GM23338 (cell line): ENCODE measurements at regions not wholly inside any gene's neighbourhood (a gene's known extent, or its start where the extent isn't known, plus 50 kb on each side); places are given as distances from the start of the nearest gene placed in this dataset.
A peak's percentile ranks its signal among the peaks of the same experiment; 100 is the strongest.

Source experiments
- ATAC-seq: fragments of 200-7000 bp; cut with Tn5 transposase; 3 replicates; pipeline ENCODE4 v1.9.1; 2020
- DNase-seq: peaks from one replicate; pipeline ENCODE4 v3.0.0-alpha.2; 2015; ENCODE audit warnings: low spot score
- H2AFZ ChIP-seq: fragments of 200-600 bp; sonication (generic); 2 replicates; pipeline ENCODE4 v1.8.0; 2016; ENCODE audit warnings: antibody characterized with exemption, mild to moderate bottlenecking, moderate library complexity
- H3F3A ChIP-seq: fragments of 200-600 bp; sonication (generic); replicated peaks from 2 replicates; pipeline ENCODE4 v1.8.0; 2017; ENCODE audit warnings: antibody characterized with exemption, mixed run types, low read depth
- H3K27ac ChIP-seq: fragments of 200-600 bp; sonication (generic); 2 replicates; pipeline ENCODE4 v1.6.1; 2016; ENCODE audit warnings: low read depth
- H3K27me3 ChIP-seq: fragments of 200-600 bp; sonication (generic); 2 replicates; pipeline ENCODE4 v1.8.0; 2016; ENCODE audit warnings: mild to moderate bottlenecking, mixed run types, moderate library complexity; ENCODE audit not compliant: insufficient read depth
- H3K36me3 ChIP-seq: fragments of 200-600 bp; sonication (generic); 2 replicates; pipeline ENCODE4 v1.8.0; 2016; ENCODE audit warnings: mild to moderate bottlenecking; ENCODE audit not compliant: insufficient read depth
- H3K4me1 ChIP-seq: fragments of 200-600 bp; sonication (generic); 2 replicates; pipeline ENCODE4 v1.8.0; 2016; ENCODE audit warnings: mild to moderate bottlenecking, moderate library complexity; ENCODE audit not compliant: insufficient read depth
- H3K4me2 ChIP-seq: fragments of 200-600 bp; sonication (generic); 2 replicates; pipeline ENCODE4 v1.7.1; 2017; ENCODE audit warnings: mixed run types
- H3K4me3 ChIP-seq: fragments of 200-600 bp; sonication (generic); 2 replicates; pipeline ENCODE4 v1.6.1; 2016; ENCODE audit warnings: mixed run types
- H3K79me2 ChIP-seq: fragments of 200-600 bp; sonication (generic); replicated peaks from 2 replicates; pipeline ENCODE4 v1.8.0; 2017; ENCODE audit warnings: mild to moderate bottlenecking; ENCODE audit not compliant: insufficient read depth
- H3K9me2 ChIP-seq: fragments of 200-600 bp; sonication (generic); 2 replicates; pipeline ENCODE4 v1.8.0; 2017; ENCODE audit not compliant: insufficient read depth
- H4K20me1 ChIP-seq: fragments of 200-600 bp; sonication (generic); replicated peaks from 2 replicates; pipeline ENCODE4 v1.8.0; 2017; ENCODE audit warnings: mild to moderate bottlenecking; ENCODE audit not compliant: insufficient read depth
- H3K27ac Mint-ChIP-seq: 2 replicates; pipeline ENCODE4 v1.8.0; 2020; ENCODE audit warnings: inconsistent platforms, mild to moderate bottlenecking, moderate library complexity, mixed read lengths
- H3K27me3 Mint-ChIP-seq: 3 replicates; pipeline ENCODE4 v1.8.0; 2022; ENCODE audit warnings: low read depth, mild to moderate bottlenecking, moderate library complexity, mixed read lengths, inconsistent platforms; ENCODE audit not compliant: insufficient read depth, poor library complexity
- H3K36me3 Mint-ChIP-seq: 3 replicates; pipeline ENCODE4 v1.8.0; 2021; ENCODE audit warnings: low read depth, mild to moderate bottlenecking, inconsistent platforms, moderate library complexity, mixed read lengths
- H3K4me1 Mint-ChIP-seq: 3 replicates; pipeline ENCODE4 v1.8.0; 2020; ENCODE audit warnings: mild to moderate bottlenecking, inconsistent platforms, mixed read lengths
- H3K4me3 Mint-ChIP-seq: 3 replicates; pipeline ENCODE4 v1.8.0; 2021; ENCODE audit warnings: moderate library complexity, mild to moderate bottlenecking, inconsistent platforms, mixed read lengths
- H3K9me3 Mint-ChIP-seq: 3 replicates; pipeline ENCODE4 v1.8.0; 2020; ENCODE audit warnings: moderate library complexity, mild to moderate bottlenecking, inconsistent platforms, mixed read lengths
- CREB1 ChIP-seq: fragments of 250-450 bp; sonication (Bioruptor Pico); IDR thresholded peaks from 2 replicates; pipeline ENCODE4 v1.5.0; 2020; ENCODE audit warnings: low read depth, mild to moderate bottlenecking, moderate library complexity
- EZH2 ChIP-seq: fragments of 200-600 bp; sonication (generic); IDR thresholded peaks from one replicate; pipeline ENCODE4 v1.8.0; 2017; ENCODE audit warnings: antibody characterized with exemption, mild to moderate bottlenecking, low read depth; ENCODE audit not compliant: unreplicated experiment
- NANOG ChIP-seq: IDR thresholded peaks from 2 replicates; pipeline ENCODE4 v1.6.1; 2016; ENCODE audit warnings: antibody characterized with exemption, borderline replicate concordance
- STAT1 ChIP-seq: IDR thresholded peaks from one replicate; pipeline ENCODE4 v1.6.1; 2016; ENCODE audit warnings: antibody characterized with exemption; ENCODE audit not compliant: unreplicated experiment
- ZNF331 ChIP-seq: fragments of 250-450 bp; sonication (Bioruptor Pico); IDR thresholded peaks from 2 replicates; pipeline ENCODE4 v1.5.0; 2020; ENCODE audit warnings: low read depth, mild to moderate bottlenecking, moderate library complexity
- ZNF462 ChIP-seq: fragments of 250-450 bp; sonication (Bioruptor Pico); IDR thresholded peaks from 2 replicates; pipeline ENCODE4 v1.5.0; 2020; ENCODE audit warnings: mild to moderate bottlenecking, moderate library complexity

DNA sequence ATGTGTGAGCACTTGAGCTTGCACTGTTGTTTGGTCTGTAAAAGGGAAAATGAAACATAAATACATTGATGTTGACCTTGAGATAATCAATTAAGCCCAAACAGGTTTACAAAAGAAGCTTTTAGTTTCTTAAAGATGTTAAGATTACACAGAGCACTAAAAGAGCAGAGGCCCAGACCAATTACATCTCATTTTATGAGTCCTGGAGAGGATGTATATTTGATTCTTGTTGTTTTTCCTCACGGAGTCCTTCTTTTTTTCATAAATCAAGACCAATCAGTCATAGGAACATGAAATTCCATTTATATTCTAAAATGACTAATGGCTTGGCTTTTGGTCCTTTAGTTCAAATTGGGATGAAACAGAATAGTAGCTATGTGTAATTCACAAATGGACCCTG lies 249.7 kb upstream of the NPY start (continued):
- TF ChIP-seq ZNF462 (CRISPR knock-in tag) (no peak), CREB1 (CRISPR knock-in tag) (no peak), NANOG (no peak), ZNF331 (no peak), STAT1 (no peak)

GRCh38 chr7:24035366-24036032 lies 248.5 kb upstream of the NPY start:
- Mint-ChIP-seq H3K27me3 (no peaks in the 10 kb centered on the region), H3K4me1 (peaks cover 8% of the 10 kb centered on the region), H3K36me3 (no peaks in the 10 kb centered on the region), H3K27ac (no peak overlapping the region), H3K9me3 (no peaks in the 10 kb centered on the region), H3K4me3 (no peak overlapping the region)
- no peak overlapping the region for H3K27ac ChIP-seq
- no peak overlapping the region for H3K4me2 ChIP-seq
- no peaks in the 10 kb centered on the region for H3K79me2 ChIP-seq
- H3F3A ChIP-seq: no peaks in the 10 kb centered on the region
- H4K20me1 ChIP-seq: no peaks in the 10 kb centered on the region
- TF ChIP-seq EZH2 (no peak), ZNF462 (CRISPR knock-in tag) (no peak)
- H3K27me3 ChIP-seq: no peaks in the 10 kb centered on the region
- H3K4me3 ChIP-seq: no peak overlapping the region
- H3K4me1 ChIP-seq: no peaks in the 10 kb centered on the region
- H2AFZ ChIP-seq: peak overlapping the region; percentile 43; the same call in 1 of the 2 replicates
- peaks cover 7% of the 10 kb centered on the region; the same call in 1 of the 2 replicates for H3K9me2 ChIP-seq
- H3K36me3 ChIP-seq: no peaks in the 10 kb centered on the region
- DNase-seq: no peak
- ATAC-seq: no peak
